ENCODE measurements at regions not wholly inside any gene's neighbourhood (a gene's known extent, or its start where the extent isn't known, plus 50 kb on each side); places are given as distances from the start of the nearest gene placed in this dataset.

GRCh38 chr13:91086936-91087716, 260.4 kb upstream of the MIR17HG start:
- DNase-seq (ENCODE audit: low spot score) = no peak

- DNase-seq (ENCODE audit: low spot score) = no peak
Observed at GRCh38 chr13:91097269-91097668, 250.2 kb upstream of the MIR17HG start.

GRCh38 chr13:91099877-91100276, 247.6 kb upstream of the MIR17HG start:
- DNase-seq (ENCODE audit: low spot score) = no peak

GRCh38 chr13:91100944-91101343, 246.5 kb upstream of the MIR17HG start:
- no peak for DNase-seq (ENCODE audit: low spot score)

- no peak for DNase-seq (ENCODE audit: low spot score)
Observed at GRCh38 chr13:91101381-91101780, 246.1 kb upstream of the MIR17HG start.

GRCh38 chr13:91105270-91105669, 242.2 kb upstream of the MIR17HG start:
- DNase-seq (ENCODE audit: low spot score) = no peak

GRCh38 chr13:91106565-91106964, 240.9 kb upstream of the MIR17HG start:
- no peak for DNase-seq (ENCODE audit: low spot score)

- DNase-seq (ENCODE audit: low spot score) = no peak
Observed at GRCh38 chr13:91108315-91108714, 239.2 kb upstream of the MIR17HG start.

GRCh38 chr13:91111476-91112200, 235.8 kb upstream of the MIR17HG start:
- DNase-seq (ENCODE audit: low spot score) = no peak

GRCh38 chr13:91112201-91112923, 235.1 kb upstream of the MIR17HG start:
- no peak for DNase-seq (ENCODE audit: low spot score)

GRCh38 chr13:91112924-91113277, 234.6 kb upstream of the MIR17HG start:
- no peak for DNase-seq (ENCODE audit: low spot score)

- no peak for DNase-seq (ENCODE audit: low spot score)
Observed at GRCh38 chr13:91115776-91116175, 231.7 kb upstream of the MIR17HG start.

GRCh38 chr13:91117351-91117750, 230.1 kb upstream of the MIR17HG start:
- DNase-seq (ENCODE audit: low spot score) = no peak

GRCh38 chr13:91119643-91120042, 227.8 kb upstream of the MIR17HG start:
- no peak for DNase-seq (ENCODE audit: low spot score)

GRCh38 chr13:91122766-91123165, 224.7 kb upstream of the MIR17HG start:
- no peak for DNase-seq (ENCODE audit: low spot score)

- DNase-seq (ENCODE audit: low spot score) = no peak
Observed at GRCh38 chr13:91123456-91124127, 223.9 kb upstream of the MIR17HG start.

- no peak for DNase-seq (ENCODE audit: low spot score)
Observed at GRCh38 chr13:91126806-91127205, 220.7 kb upstream of the MIR17HG start.

- no peak for DNase-seq (ENCODE audit: low spot score)
Observed at GRCh38 chr13:91127995-91128394, 219.5 kb upstream of the MIR17HG start.

- DNase-seq (ENCODE audit: low spot score) = no peak
Observed at GRCh38 chr13:91132381-91132780, 215.1 kb upstream of the MIR17HG start.

- no peak for DNase-seq (ENCODE audit: low spot score)
Observed at GRCh38 chr13:91132786-91133185, 214.7 kb upstream of the MIR17HG start.

GRCh38 chr13:91133941-91134802, 213.3 kb upstream of the MIR17HG start:
- DNase-seq (ENCODE audit: low spot score) = peak; percentile 62

Data from SW480 (cell line).